GM12878 (cell line): ENCODE measurements at regions not wholly inside any gene's neighbourhood (a gene's known extent, or its start where the extent isn't known, plus 50 kb on each side); places are given as distances from the start of the nearest gene placed in this dataset.

Experiments
- ATAC-seq: fragments of 200-7000 bp; cut with Tn5 transposase; 3 replicates; pipeline ENCODE4 v1.9.1; 2020; ENCODE audit warnings: mild to moderate bottlenecking, moderate library complexity
- BruUV-seq: library from RNA; stranded (reverse); fragments of 400-500 nt; replicated peaks from 2 replicates; lab custom pipeline; 2021; lab: Mats Ljungman, UMichigan
- CTCF ChIA-PET: fragments of 300-600 bp; sonication (Branson Sonifier 250); formaldehyde crosslinking; extraction: SDS; loops from one replicate; lab custom pipeline; 2021; ENCODE audit warnings: inconsistent platforms; lab: Yijun Ruan, JAX
- POLR2A ChIA-PET: fragments of 350-600 bp; formaldehyde crosslinking; extraction: SDS; loops from one replicate; lab custom pipeline; 2021; ENCODE audit warnings: inconsistent platforms; lab: Charles Lee
- RAD21 ChIA-PET: fragments of 300-600 bp; sonication (Branson Sonifier 250); formaldehyde crosslinking; loops from one replicate; lab custom pipeline; 2023; ENCODE audit warnings: antibody characterized with exemption; ENCODE audit not compliant: unreplicated experiment; lab: Charles Lee
- SMC1A ChIA-PET: fragments of 300-600 bp; sonication (Branson Sonifier 250); formaldehyde crosslinking; loops from one replicate; lab custom pipeline; 2023; ENCODE audit not compliant: unreplicated experiment, uncharacterized antibody; lab: Charles Lee
- DNase-seq: peaks from one replicate; pipeline ENCODE4 v3.0.0-alpha.2; 2011; ENCODE audit warnings: low read depth, low spot score
- FAIRE-seq: peaks from 3 replicates; lab custom pipeline; 2011; peaks lifted over from hg19 to GRCh38; lab: Jason Lieb, UNC
- H2AFZ ChIP-seq: 2 replicates; pipeline ENCODE4 v1.6.0; 2011; ENCODE audit warnings: low read depth, low read length, control low read depth; ENCODE audit not compliant: control insufficient read depth
- H3K27ac ChIP-seq: 2 replicates; pipeline ENCODE4 v1.5.1; 2011; ENCODE audit warnings: control low read depth; ENCODE audit not compliant: control insufficient read depth, insufficient read depth
- H3K27me3 ChIP-seq, 2 experiments: replicated peaks in 1 of 2; 2 replicates each; pipeline versions ENCODE4 v1.6.0 to v1.6.1; 2011; ENCODE audit warnings: low read length in 1 of 2; ENCODE audit not compliant: control insufficient read depth in 2 of 2, insufficient read depth in 2 of 2
- H3K36me3 ChIP-seq, 2 experiments: 2 replicates each; pipeline ENCODE4 v1.5.1; 2011; ENCODE audit warnings: low read length in 1 of 2; ENCODE audit not compliant: control insufficient read depth in 2 of 2, insufficient read depth in 2 of 2
- H3K4me1 ChIP-seq: 2 replicates; pipeline ENCODE4 v1.6.1; 2011; ENCODE audit warnings: mild to moderate bottlenecking, low read length, moderate library complexity, mixed read lengths; ENCODE audit not compliant: control insufficient read depth, insufficient read depth
- H3K4me2 ChIP-seq: 2 replicates; pipeline ENCODE4 v1.6.0; 2011; ENCODE audit warnings: control low read depth; ENCODE audit not compliant: control insufficient read depth, insufficient read depth
- H3K4me3 ChIP-seq: fragments of 200-600 bp; sonication (generic); 2 replicates; pipeline ENCODE4 v1.5.1; 2016
- H3K79me2 ChIP-seq: 2 replicates; pipeline ENCODE4 v1.6.0; 2011; ENCODE audit warnings: low read length; ENCODE audit not compliant: control insufficient read depth, insufficient read depth
- H3K9ac ChIP-seq: 2 replicates; pipeline ENCODE4 v1.8.0; 2011; ENCODE audit warnings: low read length, control low read depth, mixed read lengths; ENCODE audit not compliant: control insufficient read depth, insufficient read depth
- H3K9me3 ChIP-seq: replicated peaks from 3 replicates; pipeline ENCODE4 v1.5.1; 2011; ENCODE audit warnings: mild to moderate bottlenecking, low read length; ENCODE audit not compliant: control insufficient read depth, insufficient read depth
- H4K20me1 ChIP-seq: 2 replicates; pipeline ENCODE4 v1.6.0; 2011; ENCODE audit not compliant: control insufficient read depth, insufficient read depth
- ASH2L ChIP-seq: fragments of 300-600, 200-600 bp; sonication (generic); IDR thresholded peaks from 2 replicates; pipeline ENCODE4 v1.6.1; 2017; ENCODE audit warnings: low read depth, mild to moderate bottlenecking, borderline replicate concordance
- BCL11A ChIP-seq: IDR thresholded peaks from 2 replicates; pipeline ENCODE4 v1.6.1; 2011; ENCODE audit warnings: low read depth, low read length
- CHD4 ChIP-seq: fragments of 200-600 bp; sonication (generic); IDR thresholded peaks from 2 replicates; pipeline ENCODE4 v1.6.1; 2016; ENCODE audit warnings: mild to moderate bottlenecking
- HCFC1 ChIP-seq: fragments of 150-350 bp; IDR thresholded peaks from 2 replicates; pipeline ENCODE4 v1.6.1; 2014; ENCODE audit warnings: low read length
- JUND ChIP-seq: IDR thresholded peaks from 2 replicates; pipeline ENCODE4 v1.6.1; 2012; ENCODE audit warnings: low read depth, mild to moderate bottlenecking, low read length, improper control_type of control experiment, moderate library complexity
- MYB ChIP-seq: fragments of 150-350 bp; IDR thresholded peaks from 2 replicates; pipeline ENCODE4 v1.6.1; 2014; ENCODE audit warnings: mild to moderate bottlenecking, low read depth, low read length, borderline replicate concordance
- PRDM15 ChIP-seq: fragments of 450-650 bp; formaldehyde crosslinking; IDR thresholded peaks from 2 replicates; pipeline ENCODE4 v1.4.0; 2020; ENCODE audit warnings: mild to moderate bottlenecking, moderate library complexity
- SKIL ChIP-seq: fragments of 450-650 bp; IDR thresholded peaks from 2 replicates; pipeline ENCODE4 v1.6.1; 2017; ENCODE audit warnings: mild to moderate bottlenecking, low read depth, inconsistent platforms; ENCODE audit not compliant: poor library complexity, severe bottlenecking
- SREBF2 ChIP-seq: IDR thresholded peaks from 2 replicates; pipeline ENCODE4 v1.6.1; 2012; ENCODE audit warnings: mild to moderate bottlenecking, low read length
- ZBED1 ChIP-seq: IDR thresholded peaks from 2 replicates; pipeline ENCODE4 v1.6.1; 2016; ENCODE audit warnings: borderline replicate concordance
- ZNF217 ChIP-seq: fragments of 450-650 bp; IDR thresholded peaks from 2 replicates; pipeline ENCODE4 v1.6.1; 2017; ENCODE audit warnings: antibody characterized with exemption, mild to moderate bottlenecking
- ZNF592 ChIP-seq: fragments of 450-650 bp; IDR thresholded peaks from 2 replicates; pipeline ENCODE4 v1.6.1; 2017; ENCODE audit warnings: mild to moderate bottlenecking, moderate library complexity
- WGBS: methylation state at CpG from one replicate; pipeline ENCODE4 v1.1.6; 2016; ENCODE audit warnings: low lambda C conversion rate; ENCODE audit not compliant: insufficient replicate concordance, insufficient coverage; ENCODE audit errors: missing lambda C conversion rate; 5-methylcytosine and 5-hydroxymethylcytosine counted together
- in situ Hi-C: fragments of 300-500 bp; cut with MboI; formaldehyde crosslinking; loops from 9 replicates; pipeline ENCODE4 v1.14.3; 2018; ENCODE audit warnings: mixed read lengths
- intact Hi-C: fragments of 100-400 bp; cut with micrococcal nuclease; formaldehyde crosslinking; loops from one replicate; pipeline ENCODE4 v1.14.2; 2022; ENCODE audit not compliant: unreplicated experiment

- no peak for FAIRE-seq
- no peak for TF ChIP-seq ZBED1
- no peak for TF ChIP-seq ZNF592
- no peak for TF ChIP-seq ASH2L
- TF ChIP-seq SREBF2 = no peak
- no peak for TF ChIP-seq HCFC1
- TF ChIP-seq ZNF217 = no peak
- TF ChIP-seq JUND = no peak
- no peak for TF ChIP-seq SKIL
- no peak for TF ChIP-seq BCL11A
- no peak for TF ChIP-seq CHD4
- no peak for TF ChIP-seq MYB
- no peak for TF ChIP-seq PRDM15 (CRISPR knock-in tag)
These were observed 521.0 kb downstream of the SUCLA2 start for GRCh38 chr13:47480121-47480520.

More at GRCh38 chr13:47480121-47480520, 521.0 kb downstream of the SUCLA2 start:
- H3K79me2 ChIP-seq = no peaks in the 10 kb centered on the region
- no peak overlapping the region for H3K4me2 ChIP-seq
- intact Hi-C loops (no loop called here), in situ Hi-C loops (no loop called here)
- CTCF ChIA-PET = no interaction called here
- no peaks in the 10 kb centered on the region for H3K4me1 ChIP-seq
- no peak overlapping the region for H3K4me3 ChIP-seq
- SMC1A ChIA-PET = no interaction called here
- H3K27ac ChIP-seq = no peak overlapping the region
- no peak overlapping the region for H2AFZ ChIP-seq
- POLR2A ChIA-PET = interaction anchor here (0.7 kb wide), 1 partner anchor 197 kb away, joined by 5 read pairs; no protein-coding TSS in a partner anchor
- no peaks in the 10 kb centered on the region for H3K27me3 ChIP-seq
- H3K36me3 ChIP-seq = no peaks in the 10 kb centered on the region
- 58% methylated on average over 4 of the region's 4 CpGs for WGBS
- H4K20me1 ChIP-seq = no peaks in the 10 kb centered on the region
- RAD21 ChIA-PET = no interaction called here
- no TSS peak for BruUV-seq
- H3K9ac ChIP-seq = no peak overlapping the region
- no peaks in the 10 kb centered on the region for H3K9me3 ChIP-seq
- ATAC-seq = no peak
- DNase-seq = no peak
